ENCODE measurements at regions not wholly inside any gene's neighbourhood (a gene's known extent, or its start where the extent isn't known, plus 50 kb on each side); places are given as distances from the start of the nearest gene placed in this dataset.

DNA sequence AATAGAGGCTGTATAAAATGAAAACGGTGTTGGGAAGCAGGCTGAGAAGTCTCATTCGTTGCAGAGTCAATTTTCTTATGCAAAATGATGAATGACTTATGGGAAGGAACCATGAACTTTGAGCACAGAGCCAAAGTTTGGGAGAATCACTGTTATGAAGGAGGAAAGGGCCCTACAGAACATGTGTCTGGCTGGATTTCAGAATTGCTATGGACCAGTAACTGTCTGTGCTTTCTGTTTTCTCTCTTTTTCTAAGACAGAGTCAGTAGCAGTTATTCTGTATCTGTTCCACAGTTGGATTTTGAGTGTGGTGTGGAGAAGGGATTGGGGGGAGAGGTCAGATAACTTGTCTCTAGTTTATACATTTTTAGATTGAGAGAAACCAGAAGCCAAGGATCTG, 265.0 kb upstream of the HS3ST1 start:
- ATAC-seq, result no peak

DNA sequence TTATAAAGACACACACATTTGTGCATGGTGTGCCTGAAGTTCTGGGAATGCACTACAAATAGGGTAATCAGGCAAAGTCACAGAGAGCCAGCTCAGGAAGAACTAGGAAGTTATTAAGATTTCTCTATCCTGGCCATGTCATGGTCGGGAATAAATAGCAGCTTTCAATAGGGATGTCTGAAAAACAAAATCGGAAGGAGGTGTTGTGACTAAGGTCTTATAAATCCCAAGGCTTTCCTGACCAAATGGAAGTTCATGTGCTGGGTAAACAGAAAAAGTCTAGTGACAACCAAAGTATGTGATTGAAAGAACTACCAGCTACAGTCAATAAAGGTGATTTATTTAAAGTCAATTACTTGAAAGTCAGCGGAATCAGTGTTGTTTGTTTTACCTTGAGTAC, 262.5 kb upstream of the HS3ST1 start:
- FAIRE-seq (no peak), DNase-seq (ENCODE audit: low read depth in 1 of 2, low spot score in 1 of 2) (no peak), ATAC-seq (no peak)
- 15% methylated on average over 3 of the region's 3 CpGs for WGBS (ENCODE audit: missing lambda C conversion rate)
- no peak overlapping the region for H3K27ac ChIP-seq
- POLR2A ChIA-PET, result no interaction called here
- H3K9me3 ChIP-seq, result no peaks in the 10 kb centered on the region
- H3K4me2 ChIP-seq, result no peak overlapping the region
- no peak overlapping the region for H3K4me3 ChIP-seq
- TF ChIP-seq CBX2 (IDR thresholded peaks at IDR 0.05; ENCODE audit: borderline replicate concordance, low read depth) (no peak), POLR2A (IDR thresholded peaks at IDR 0.05; ENCODE audit: low read length) (no peak), RNF2 (IDR thresholded peaks at IDR 0.05; ENCODE audit: borderline replicate concordance, low read depth) (no peak), GATA3 (IDR thresholded peaks at IDR 0.05; ENCODE audit: borderline replicate concordance) (no peak), JUN (IDR thresholded peaks at IDR 0.05) (no peak), RCOR1 (IDR thresholded peaks at IDR 0.05; ENCODE audit: low read depth, low read length) (no peak), ZNF302 (CRISPR knock-in tag; IDR thresholded peaks at IDR 0.05) (no peak), HEYL (CRISPR knock-in tag; IDR thresholded peaks at IDR 0.05) (no peak), NFE2L2 (conservative IDR thresholded peaks at IDR 0.05; ENCODE audit: low read length) (no peak)
- TF ChIP-seq, protein P1, sequence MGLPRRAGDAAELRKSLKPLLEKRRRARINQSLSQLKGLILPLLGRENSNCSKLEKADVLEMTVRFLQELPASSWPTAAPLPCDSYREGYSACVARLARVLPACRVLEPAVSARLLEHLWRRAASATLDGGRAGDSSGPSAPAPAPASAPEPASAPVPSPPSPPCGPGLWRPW (IDR thresholded peaks at IDR 0.05), result no peak
- TF ChIP-seq, protein P2, sequence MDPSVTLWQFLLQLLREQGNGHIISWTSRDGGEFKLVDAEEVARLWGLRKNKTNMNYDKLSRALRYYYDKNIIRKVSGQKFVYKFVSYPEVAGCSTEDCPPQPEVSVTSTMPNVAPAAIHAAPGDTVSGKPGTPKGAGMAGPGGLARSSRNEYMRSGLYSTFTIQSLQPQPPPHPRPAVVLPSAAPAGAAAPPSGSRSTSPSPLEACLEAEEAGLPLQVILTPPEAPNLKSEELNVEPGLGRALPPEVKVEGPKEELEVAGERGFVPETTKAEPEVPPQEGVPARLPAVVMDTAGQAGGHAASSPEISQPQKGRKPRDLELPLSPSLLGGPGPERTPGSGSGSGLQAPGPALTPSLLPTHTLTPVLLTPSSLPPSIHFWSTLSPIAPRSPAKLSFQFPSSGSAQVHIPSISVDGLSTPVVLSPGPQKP (IDR thresholded peaks at IDR 0.05; ENCODE audit: low read depth, low read length), result no peak
- TF ChIP-seq, protein P3, sequence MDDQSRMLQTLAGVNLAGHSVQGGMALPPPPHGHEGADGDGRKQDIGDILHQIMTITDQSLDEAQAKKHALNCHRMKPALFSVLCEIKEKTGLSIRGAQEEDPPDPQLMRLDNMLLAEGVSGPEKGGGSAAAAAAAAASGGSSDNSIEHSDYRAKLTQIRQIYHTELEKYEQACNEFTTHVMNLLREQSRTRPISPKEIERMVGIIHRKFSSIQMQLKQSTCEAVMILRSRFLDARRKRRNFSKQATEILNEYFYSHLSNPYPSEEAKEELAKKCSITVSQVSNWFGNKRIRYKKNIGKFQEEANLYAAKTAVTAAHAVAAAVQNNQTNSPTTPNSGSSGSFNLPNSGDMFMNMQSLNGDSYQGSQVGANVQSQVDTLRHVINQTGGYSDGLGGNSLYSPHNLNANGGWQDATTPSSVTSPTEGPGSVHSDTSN (IDR thresholded peaks at IDR 0.05), result no peak
- TF ChIP-seq, protein P4, sequence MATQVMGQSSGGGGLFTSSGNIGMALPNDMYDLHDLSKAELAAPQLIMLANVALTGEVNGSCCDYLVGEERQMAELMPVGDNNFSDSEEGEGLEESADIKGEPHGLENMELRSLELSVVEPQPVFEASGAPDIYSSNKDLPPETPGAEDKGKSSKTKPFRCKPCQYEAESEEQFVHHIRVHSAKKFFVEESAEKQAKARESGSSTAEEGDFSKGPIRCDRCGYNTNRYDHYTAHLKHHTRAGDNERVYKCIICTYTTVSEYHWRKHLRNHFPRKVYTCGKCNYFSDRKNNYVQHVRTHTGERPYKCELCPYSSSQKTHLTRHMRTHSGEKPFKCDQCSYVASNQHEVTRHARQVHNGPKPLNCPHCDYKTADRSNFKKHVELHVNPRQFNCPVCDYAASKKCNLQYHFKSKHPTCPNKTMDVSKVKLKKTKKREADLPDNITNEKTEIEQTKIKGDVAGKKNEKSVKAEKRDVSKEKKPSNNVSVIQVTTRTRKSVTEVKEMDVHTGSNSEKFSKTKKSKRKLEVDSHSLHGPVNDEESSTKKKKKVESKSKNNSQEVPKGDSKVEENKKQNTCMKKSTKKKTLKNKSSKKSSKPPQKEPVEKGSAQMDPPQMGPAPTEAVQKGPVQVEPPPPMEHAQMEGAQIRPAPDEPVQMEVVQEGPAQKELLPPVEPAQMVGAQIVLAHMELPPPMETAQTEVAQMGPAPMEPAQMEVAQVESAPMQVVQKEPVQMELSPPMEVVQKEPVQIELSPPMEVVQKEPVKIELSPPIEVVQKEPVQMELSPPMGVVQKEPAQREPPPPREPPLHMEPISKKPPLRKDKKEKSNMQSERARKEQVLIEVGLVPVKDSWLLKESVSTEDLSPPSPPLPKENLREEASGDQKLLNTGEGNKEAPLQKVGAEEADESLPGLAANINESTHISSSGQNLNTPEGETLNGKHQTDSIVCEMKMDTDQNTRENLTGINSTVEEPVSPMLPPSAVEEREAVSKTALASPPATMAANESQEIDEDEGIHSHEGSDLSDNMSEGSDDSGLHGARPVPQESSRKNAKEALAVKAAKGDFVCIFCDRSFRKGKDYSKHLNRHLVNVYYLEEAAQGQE (IDR thresholded peaks at IDR 0.05), result no peak
- TF ChIP-seq, protein P5, sequence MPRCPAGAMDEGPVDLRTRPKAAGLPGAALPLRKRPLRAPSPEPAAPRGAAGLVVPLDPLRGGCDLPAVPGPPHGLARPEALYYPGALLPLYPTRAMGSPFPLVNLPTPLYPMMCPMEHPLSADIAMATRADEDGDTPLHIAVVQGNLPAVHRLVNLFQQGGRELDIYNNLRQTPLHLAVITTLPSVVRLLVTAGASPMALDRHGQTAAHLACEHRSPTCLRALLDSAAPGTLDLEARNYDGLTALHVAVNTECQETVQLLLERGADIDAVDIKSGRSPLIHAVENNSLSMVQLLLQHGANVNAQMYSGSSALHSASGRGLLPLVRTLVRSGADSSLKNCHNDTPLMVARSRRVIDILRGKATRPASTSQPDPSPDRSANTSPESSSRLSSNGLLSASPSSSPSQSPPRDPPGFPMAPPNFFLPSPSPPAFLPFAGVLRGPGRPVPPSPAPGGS (IDR thresholded peaks at IDR 0.05), result no peak
- TF ChIP-seq, protein P6, sequence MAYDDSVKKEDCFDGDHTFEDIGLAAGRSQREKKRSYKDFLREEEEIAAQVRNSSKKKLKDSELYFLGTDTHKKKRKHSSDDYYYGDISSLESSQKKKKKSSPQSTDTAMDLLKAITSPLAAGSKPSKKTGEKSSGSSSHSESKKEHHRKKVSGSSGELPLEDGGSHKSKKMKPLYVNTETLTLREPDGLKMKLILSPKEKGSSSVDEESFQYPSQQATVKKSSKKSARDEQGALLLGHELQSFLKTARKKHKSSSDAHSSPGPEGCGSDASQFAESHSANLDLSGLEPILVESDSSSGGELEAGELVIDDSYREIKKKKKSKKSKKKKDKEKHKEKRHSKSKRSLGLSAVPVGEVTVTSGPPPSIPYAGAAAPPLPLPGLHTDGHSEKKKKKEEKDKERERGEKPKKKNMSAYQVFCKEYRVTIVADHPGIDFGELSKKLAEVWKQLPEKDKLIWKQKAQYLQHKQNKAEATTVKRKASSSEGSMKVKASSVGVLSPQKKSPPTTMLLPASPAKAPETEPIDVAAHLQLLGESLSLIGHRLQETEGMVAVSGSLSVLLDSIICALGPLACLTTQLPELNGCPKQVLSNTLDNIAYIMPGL (CRISPR knock-in tag; IDR thresholded peaks at IDR 0.05; ENCODE audit: borderline replicate concordance), result no peak
- CTCF ChIA-PET, result no interaction called here
- H3K4me1 ChIP-seq, result no peaks in the 10 kb centered on the region

More for the DNA sequence above, 265.0 kb upstream of the HS3ST1 start:
- Histone ChIP-seq H3K4me3 (no peak overlapping the region), H3K27ac (no peak overlapping the region), H3K4me2 (no peak overlapping the region), H3K4me1 (no peaks in the 10 kb centered on the region; the same call in 2 of the 3 replicates), H3K9me3 (no peaks in the 10 kb centered on the region)
- no peak for FAIRE-seq
- TF ChIP-seq EHF (CRISPR knock-in tag; IDR thresholded peaks at IDR 0.05), result no peak
- TF ChIP-seq SMC3 (IDR thresholded peaks at IDR 0.05), result no peak
- TF ChIP-seq POLR2A (IDR thresholded peaks at IDR 0.05; ENCODE audit: low read length), result no peak
- TF ChIP-seq TFCP2L1 (CRISPR knock-in tag; IDR thresholded peaks at IDR 0.05), result no peak
- TF ChIP-seq ZFP36 (IDR thresholded peaks at IDR 0.05; ENCODE audit: borderline replicate concordance, partially characterized antibody), result no peak
- no peak for TF ChIP-seq BHLHE40 (IDR thresholded peaks at IDR 0.05; ENCODE audit: low read depth, low read length)
- TF ChIP-seq ESRRA (IDR thresholded peaks at IDR 0.05; ENCODE audit: borderline replicate concordance, low read length), result no peak
- no peak for TF ChIP-seq HEYL (CRISPR knock-in tag; IDR thresholded peaks at IDR 0.05)
- no peak for TF ChIP-seq FOXS1 (CRISPR knock-in tag; IDR thresholded peaks at IDR 0.05)
- TF ChIP-seq RCOR1 (IDR thresholded peaks at IDR 0.05; ENCODE audit: low read depth, low read length), result no peak
- TF ChIP-seq, protein P7, sequence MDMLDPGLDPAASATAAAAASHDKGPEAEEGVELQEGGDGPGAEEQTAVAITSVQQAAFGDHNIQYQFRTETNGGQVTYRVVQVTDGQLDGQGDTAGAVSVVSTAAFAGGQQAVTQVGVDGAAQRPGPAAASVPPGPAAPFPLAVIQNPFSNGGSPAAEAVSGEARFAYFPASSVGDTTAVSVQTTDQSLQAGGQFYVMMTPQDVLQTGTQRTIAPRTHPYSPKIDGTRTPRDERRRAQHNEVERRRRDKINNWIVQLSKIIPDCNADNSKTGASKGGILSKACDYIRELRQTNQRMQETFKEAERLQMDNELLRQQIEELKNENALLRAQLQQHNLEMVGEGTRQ (IDR thresholded peaks at IDR 0.05), result no peak
- TF ChIP-seq, protein P8, sequence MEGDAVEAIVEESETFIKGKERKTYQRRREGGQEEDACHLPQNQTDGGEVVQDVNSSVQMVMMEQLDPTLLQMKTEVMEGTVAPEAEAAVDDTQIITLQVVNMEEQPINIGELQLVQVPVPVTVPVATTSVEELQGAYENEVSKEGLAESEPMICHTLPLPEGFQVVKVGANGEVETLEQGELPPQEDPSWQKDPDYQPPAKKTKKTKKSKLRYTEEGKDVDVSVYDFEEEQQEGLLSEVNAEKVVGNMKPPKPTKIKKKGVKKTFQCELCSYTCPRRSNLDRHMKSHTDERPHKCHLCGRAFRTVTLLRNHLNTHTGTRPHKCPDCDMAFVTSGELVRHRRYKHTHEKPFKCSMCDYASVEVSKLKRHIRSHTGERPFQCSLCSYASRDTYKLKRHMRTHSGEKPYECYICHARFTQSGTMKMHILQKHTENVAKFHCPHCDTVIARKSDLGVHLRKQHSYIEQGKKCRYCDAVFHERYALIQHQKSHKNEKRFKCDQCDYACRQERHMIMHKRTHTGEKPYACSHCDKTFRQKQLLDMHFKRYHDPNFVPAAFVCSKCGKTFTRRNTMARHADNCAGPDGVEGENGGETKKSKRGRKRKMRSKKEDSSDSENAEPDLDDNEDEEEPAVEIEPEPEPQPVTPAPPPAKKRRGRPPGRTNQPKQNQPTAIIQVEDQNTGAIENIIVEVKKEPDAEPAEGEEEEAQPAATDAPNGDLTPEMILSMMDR (IDR thresholded peaks at IDR 0.05), result no peak
- TF ChIP-seq KDM1A (IDR thresholded peaks at IDR 0.05; ENCODE audit: low read depth), result no peak
- TF ChIP-seq ZSCAN20 (CRISPR knock-in tag; IDR thresholded peaks at IDR 0.05), result no peak
- no peak for TF ChIP-seq NR3C1 (IDR thresholded peaks at IDR 0.05)
- ChIA-PET CTCF (no interaction called here), POLR2A (no interaction called here)
- 18% methylated on average over 2 of the region's 2 CpGs for WGBS (ENCODE audit: missing lambda C conversion rate)
- no peak for DNase-seq (ENCODE audit: low read depth in 1 of 2, low spot score in 1 of 2)
